HFFc6 (cell line): ENCODE measurements at regions not wholly inside any gene's neighbourhood (a gene's known extent, or its start where the extent isn't known, plus 50 kb on each side); places are given as distances from the start of the nearest gene placed in this dataset.

ENCODE experiments used
- DNase-seq: peaks from one replicate; pipeline ENCODE4 v3.0.0-alpha.2; 2018
- H3K27ac Mint-ChIP-seq: 2 replicates; pipeline ENCODE4 v1.8.0; 2020; ENCODE audit warnings: mild to moderate bottlenecking, mixed read lengths
- H3K27me3 Mint-ChIP-seq: 2 replicates; pipeline ENCODE4 v1.8.0; 2021; ENCODE audit warnings: mild to moderate bottlenecking, moderate library complexity, mixed read lengths; ENCODE audit not compliant: insufficient read depth
- H3K36me3 Mint-ChIP-seq: 2 replicates; pipeline ENCODE4 v1.8.0; 2021; ENCODE audit warnings: low read depth, mixed read lengths
- H3K4me1 Mint-ChIP-seq: 2 replicates; pipeline ENCODE4 v1.8.0; 2020; ENCODE audit warnings: low read depth, mixed read lengths
- H3K4me3 Mint-ChIP-seq: 2 replicates; pipeline ENCODE4 v1.8.0; 2020; ENCODE audit warnings: mild to moderate bottlenecking, moderate library complexity, mixed read lengths
- H3K9me3 Mint-ChIP-seq: 2 replicates; pipeline ENCODE4 v1.8.0; 2020; ENCODE audit warnings: mild to moderate bottlenecking, mixed read lengths
- CTCF ChIP-seq: fragments of 200-600 bp; sonication (generic); IDR thresholded peaks from 2 replicates; pipeline ENCODE4 v1.5.0; 2021; ENCODE audit warnings: antibody characterized with exemption, mild to moderate bottlenecking

DNA sequence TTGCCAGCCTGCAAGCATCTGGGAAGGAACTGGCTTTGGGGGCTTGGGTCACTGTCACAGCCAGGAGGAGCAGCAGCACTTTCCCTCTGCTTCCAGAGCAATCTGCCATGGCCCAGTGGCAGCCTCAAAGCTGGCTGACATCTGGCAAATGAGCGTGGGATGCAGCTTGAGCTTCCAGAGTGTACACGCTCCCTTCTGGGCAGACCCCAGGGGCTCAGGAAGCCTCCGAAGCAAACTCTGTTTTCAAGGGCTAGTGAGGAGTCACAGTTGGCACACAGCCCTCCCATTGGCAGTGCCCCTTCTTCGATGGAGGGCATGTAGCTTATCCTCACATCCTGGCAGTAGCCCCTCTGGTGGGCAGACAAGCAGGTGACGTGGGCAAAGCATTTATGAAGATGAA, 249.6 kb downstream of the ENGASE start:
- Mint-ChIP-seq H3K27me3 (peaks cover 33% of the 10 kb centered on the region), H3K4me3 (no peak overlapping the region), H3K36me3 (no peaks in the 10 kb centered on the region), H3K9me3 (no peaks in the 10 kb centered on the region), H3K27ac (no peak overlapping the region), H3K4me1 (no peaks in the 10 kb centered on the region)
- no peak for TF ChIP-seq CTCF
- no peak for DNase-seq

- Mint-ChIP-seq H3K9me3 (no peaks in the 10 kb centered on the region), H3K27me3 (peaks cover 35% of the 10 kb centered on the region), H3K4me3 (no peak overlapping the region), H3K36me3 (no peaks in the 10 kb centered on the region), H3K27ac (no peak overlapping the region), H3K4me1 (no peaks in the 10 kb centered on the region)
- no peak for TF ChIP-seq CTCF
- no peak for DNase-seq
Observed at GRCh38 chr17:79323566-79323965, 248.9 kb downstream of the ENGASE start.

DNA sequence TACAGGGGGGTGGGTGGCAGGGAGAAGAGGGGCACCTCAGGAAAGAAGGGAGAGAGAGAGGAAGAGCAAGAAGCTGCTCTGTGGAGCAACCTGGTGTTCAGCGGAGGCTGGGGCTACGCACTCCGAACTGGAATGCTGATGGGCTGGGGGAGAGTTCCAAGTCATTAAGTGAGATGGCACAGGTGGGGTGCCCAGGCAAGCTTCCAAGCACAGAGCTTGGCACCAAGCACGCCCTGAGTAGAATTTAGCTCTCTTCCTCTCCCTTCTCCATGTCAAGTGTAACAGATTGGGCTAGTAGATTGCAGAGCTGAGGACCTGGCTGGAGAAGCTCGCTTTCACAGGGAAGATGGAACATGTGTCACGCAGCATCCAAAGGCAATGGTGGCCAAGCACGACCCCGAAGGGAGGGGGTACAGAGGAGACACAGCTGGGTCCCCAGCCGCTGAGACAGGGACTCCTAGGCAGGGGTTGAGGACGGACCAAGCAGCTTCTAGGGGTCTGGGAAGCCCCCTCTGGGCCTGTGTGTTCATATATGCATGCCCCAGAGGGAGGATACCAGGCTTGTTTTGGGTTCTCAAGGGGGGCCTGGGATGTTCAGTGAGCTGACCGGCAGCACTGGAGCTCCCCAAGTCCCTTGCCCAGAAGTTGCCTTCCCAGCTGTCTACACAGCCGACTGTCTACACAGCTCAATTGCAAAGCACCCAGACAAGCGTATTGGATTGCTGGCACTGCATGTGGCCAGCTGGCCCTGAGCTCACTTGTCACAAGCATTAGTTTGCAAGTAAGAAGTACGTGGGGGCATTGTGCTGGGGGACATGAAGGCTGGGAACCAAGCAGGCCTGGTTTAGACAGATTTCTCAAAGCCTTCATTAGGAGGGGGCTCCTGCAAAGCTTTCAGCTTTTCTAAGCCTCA, 247.8 kb downstream of the ENGASE start:
- Mint-ChIP-seq H3K27ac (no peak overlapping the region), H3K27me3 (peaks cover 37% of the 10 kb centered on the region), H3K9me3 (no peaks in the 10 kb centered on the region), H3K36me3 (no peaks in the 10 kb centered on the region), H3K4me3 (no peak overlapping the region), H3K4me1 (no peaks in the 10 kb centered on the region)
- no peak for TF ChIP-seq CTCF
- DNase-seq, result no peak

- no peaks in the 10 kb centered on the region for H3K9me3 Mint-ChIP-seq
- no peaks in the 10 kb centered on the region for H3K36me3 Mint-ChIP-seq
- H3K4me3 Mint-ChIP-seq, result no peak overlapping the region
- no peaks in the 10 kb centered on the region for H3K4me1 Mint-ChIP-seq
- TF ChIP-seq CTCF, result no peak
- H3K27me3 Mint-ChIP-seq, result peaks cover 46% of the 10 kb centered on the region
- DNase-seq, result no peak
- no peak overlapping the region for H3K27ac Mint-ChIP-seq
Observed at GRCh38 chr17:79320331-79320730, 245.7 kb downstream of the ENGASE start.

DNA sequence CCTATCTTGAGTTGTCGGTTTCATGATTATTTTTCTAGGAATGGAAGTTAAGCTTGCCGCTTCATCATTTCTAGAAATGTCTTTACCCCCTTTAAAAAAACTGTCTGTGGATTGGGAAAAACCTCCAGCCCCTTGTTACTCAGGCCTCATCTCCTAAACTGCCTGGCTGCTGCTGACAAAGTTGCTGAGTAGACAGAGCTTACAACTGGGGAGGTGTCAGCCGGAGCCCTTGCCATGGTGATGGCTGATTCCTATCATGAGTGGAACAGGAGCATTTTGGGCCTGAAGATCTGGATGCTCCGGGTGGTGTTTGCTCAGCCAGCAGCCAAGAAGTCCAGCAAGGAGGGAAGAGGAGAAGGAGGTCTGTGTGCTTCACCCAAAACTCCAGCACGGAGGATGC, 243.3 kb downstream of the ENGASE start:
- DNase-seq, result no peak
- peaks cover 62% of the 10 kb centered on the region for H3K27me3 Mint-ChIP-seq
- no peaks in the 10 kb centered on the region for H3K36me3 Mint-ChIP-seq
- no peak overlapping the region for H3K27ac Mint-ChIP-seq
- H3K4me1 Mint-ChIP-seq, result no peaks in the 10 kb centered on the region
- H3K9me3 Mint-ChIP-seq, result no peaks in the 10 kb centered on the region
- H3K4me3 Mint-ChIP-seq, result no peak overlapping the region
- TF ChIP-seq CTCF, result no peak
